Renal cortical epithelial cell (primary cell): ENCODE measurements at regions not wholly inside any gene's neighbourhood (a gene's known extent, or its start where the extent isn't known, plus 50 kb on each side); places are given as distances from the start of the nearest gene placed in this dataset.

Source experiments
- DNase-seq: peaks from one replicate; pipeline ENCODE4 v3.0.0-alpha.2; 2011; ENCODE audit warnings: low read depth

DNA sequence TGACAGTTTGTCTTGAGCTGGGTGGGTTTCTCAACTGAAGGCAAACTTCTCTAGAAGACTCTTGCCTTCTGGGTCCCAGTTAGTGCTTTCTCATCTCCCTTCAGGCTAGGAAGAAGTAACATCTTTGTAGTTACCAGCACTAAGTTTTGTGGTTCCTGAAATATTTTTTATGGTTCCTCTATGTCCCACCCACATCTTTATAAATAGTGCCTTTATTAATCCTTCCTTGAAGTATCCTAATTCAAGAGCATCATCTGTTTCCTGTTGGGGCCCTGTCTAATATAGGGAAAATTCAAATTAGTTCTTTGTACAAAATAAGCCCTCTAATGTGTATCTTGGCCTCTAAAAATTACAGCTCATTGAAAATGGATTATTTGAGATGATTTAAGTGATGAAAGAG lies 147.4 kb upstream of the MAOA start:
- DNase-seq = no peak

DNA sequence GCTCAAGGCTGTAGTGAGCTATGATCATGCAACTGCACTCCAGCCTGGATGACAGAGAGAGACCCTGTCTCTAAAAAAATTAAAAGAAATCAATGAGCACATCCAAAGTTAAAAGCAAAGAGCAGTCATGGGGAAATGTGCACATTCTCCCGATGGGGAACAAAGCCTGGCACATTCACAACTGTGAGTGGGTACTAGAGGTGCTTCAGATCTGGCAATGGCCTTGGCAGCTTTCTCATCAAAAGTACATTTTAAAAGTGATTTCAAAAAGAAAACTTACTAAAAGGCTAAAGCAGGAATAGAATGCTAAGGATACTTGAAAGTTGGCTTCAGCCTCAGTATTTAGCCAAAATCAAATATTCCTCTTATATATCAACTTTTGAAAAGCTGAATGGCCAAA lies 145.9 kb upstream of the MAOA start:
- DNase-seq = no peak

DNA sequence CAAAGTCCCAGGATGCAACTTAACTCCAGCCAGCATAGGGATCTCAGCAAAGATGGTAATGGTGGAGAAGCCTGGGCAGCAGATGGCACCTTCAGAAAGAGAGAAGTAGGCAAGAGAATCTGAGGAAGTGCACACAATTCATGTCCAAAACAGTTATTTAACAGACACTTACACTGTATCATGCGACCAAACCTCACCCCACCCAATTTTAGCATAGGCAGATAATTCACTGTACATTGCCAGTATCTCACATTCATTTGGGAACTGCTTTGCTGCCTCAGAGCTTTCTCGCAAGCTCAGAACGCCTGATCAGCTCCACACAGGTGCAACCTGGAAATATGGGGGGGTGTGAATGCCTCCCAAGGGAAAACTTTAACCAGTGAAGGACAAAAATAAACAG lies 143.0 kb upstream of the MAOA start:
- no peak for DNase-seq

DNA sequence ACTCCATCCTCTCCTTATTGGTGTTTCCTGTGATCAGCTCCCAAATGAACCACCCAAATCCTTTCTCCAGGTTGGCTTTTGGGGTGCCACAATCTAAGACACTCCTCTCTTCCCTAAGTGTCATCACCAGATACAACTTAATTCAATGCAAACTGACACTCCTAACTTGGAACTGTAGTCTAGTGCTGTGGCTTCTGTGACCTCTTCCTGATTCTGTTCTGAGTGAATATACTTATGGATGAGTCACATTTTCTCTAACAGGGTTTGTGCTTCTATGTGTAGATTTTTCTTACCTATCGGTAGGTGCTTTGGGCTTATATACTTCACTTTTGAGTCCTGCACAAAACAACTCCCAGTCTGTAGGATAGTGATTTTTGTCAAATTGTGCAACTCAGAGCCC lies 141.3 kb upstream of the MAOA start:
- DNase-seq = no peak

DNA sequence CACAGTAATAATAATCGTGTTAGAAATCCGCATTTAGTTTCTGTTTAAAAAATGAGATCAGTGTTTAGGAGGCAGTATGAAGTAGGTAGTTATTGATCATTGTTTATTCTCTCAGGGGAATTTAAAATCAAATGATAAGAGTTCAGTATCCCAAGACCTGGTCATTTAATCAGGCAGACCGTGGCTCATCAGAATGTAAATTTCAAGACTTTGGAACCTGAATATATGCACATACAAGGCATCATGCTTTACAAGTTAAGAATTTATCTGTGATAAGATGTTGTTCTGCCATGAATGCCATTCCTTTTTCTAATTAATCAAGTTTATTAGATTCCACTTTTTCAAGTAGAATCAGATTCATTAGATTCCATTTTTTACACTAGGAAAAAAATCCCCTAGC lies 133.5 kb upstream of the MAOA start:
- DNase-seq = no peak

DNA sequence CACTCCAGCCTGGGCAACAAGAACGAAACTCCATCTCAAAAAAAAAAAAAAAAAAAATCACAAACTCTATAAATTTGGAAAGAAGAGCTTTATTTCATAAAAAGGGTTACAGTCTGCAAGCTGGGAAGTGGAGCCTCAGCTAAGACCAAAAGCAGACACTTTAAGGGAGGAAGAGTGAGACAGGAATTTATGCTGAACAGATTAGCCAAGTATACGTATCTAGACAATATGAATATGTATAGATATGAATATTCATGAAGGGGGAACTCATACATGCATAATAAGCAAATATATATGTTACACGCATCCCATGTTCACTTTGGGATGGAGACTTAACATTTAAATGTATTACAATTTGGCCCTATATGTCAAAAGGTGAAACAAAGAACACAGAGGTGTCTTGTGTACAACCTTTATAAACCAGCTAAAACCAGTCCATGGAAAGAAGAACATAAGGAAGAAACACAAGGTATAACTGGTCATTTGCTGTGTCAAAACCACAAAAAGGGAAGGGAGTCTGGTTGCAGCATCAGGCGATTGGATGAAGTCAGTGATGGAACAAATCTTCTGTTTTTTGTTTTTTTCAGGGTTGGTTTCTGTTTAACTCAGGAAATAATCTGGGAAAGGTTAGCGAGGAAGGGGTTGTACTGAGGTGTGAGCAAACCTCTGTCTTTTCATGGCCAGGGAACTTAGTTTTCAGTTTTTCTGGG lies 130.0 kb upstream of the MAOA start:
- no peak for DNase-seq

DNA sequence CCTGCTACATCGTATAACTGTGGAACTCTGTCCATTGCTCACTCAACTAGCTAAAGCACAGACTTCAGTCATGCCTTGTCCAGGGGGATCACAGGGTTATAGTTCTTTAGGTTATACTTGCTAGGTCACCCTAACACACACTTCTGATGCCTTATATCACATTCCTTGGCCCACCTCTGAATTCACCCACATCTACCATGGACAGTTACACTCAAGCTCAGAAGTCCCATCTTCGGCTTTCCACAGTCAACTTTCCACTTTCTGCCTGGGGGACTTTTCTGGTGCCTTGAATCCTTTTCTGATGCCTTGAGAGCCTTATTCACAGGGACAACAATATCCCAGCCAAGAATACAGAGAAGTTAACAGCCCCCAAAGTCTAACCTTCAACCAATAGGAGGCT lies 129.2 kb upstream of the MAOA start:
- no peak for DNase-seq

DNA sequence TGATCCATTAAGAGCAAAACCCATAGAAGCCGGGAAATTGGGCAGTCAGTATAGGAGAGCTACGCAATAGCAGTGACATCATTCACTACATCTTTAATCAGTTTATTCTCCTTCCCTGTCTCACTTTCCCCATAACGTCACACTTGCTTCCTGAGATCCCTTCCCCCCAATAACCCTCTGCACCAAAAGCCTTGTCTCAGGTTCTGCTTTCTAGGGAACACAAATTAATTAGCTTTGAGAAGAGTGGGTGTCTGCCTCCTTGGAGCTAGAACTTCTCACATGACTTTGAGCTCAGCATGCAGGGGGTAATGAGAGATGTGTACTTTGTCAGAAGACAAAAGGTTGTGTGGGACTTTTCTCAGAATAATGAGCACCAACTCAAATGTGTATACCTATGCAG lies 128.3 kb upstream of the MAOA start:
- DNase-seq = no peak

DNA sequence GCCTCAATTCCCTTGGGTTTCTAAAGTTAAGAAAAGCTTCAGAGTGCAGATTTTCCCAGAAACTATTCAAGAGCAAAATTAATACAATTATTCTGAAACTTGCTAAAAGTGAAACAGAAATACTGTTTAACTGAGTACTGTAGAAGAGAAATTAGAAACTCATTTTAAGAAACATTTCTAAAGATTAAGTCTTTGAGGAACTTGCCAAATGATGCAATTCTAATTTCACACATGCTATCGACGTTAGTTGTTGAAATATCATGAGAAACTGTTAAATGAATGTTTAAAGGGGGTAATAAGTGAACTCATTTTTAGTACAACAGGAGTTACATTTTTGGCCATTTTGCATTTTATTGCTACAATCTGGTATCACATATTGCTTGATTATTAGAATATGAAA lies 125.3 kb upstream of the MAOA start:
- no peak for DNase-seq

DNA sequence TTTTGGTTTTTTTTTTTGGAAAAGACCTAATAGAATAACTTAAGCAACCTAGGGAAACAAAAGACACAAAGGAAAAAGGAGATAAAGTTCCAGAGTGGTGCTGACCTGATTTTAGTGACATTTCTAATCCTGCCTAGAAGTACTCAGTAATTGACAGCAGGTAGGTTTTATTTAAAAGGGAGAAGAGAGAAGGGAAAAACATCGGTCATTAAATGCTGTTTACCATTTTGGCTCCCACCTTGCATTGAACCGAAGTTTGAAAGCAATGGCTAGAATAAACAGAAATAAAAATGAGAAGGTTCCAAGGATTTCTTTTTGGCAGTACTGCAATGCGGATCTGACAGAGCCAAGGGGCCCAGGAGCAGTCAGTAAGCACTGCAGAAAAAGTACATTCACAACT lies 115.8 kb upstream of the MAOA start:
- DNase-seq = no peak

DNA sequence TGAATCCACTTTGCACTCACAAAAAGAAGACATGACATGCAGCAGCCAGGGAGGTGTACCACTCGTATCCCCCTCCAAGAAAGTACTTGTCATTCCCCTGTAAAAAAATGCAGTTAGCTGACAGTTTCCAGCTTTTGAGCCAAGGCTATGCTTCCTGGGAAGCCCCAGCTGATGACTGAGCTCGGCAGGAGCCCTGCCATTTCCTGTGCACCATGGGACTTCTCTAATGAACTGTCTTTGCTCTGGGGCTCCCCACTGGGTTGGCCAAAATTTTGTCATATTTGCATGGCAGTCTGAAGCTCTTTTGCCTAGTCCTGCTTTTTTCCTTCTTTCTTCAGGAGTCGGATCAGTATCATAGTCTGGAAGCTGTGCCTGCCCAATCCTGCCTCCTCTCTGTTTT lies 104.5 kb upstream of the MAOA start:
- DNase-seq = no peak

DNA sequence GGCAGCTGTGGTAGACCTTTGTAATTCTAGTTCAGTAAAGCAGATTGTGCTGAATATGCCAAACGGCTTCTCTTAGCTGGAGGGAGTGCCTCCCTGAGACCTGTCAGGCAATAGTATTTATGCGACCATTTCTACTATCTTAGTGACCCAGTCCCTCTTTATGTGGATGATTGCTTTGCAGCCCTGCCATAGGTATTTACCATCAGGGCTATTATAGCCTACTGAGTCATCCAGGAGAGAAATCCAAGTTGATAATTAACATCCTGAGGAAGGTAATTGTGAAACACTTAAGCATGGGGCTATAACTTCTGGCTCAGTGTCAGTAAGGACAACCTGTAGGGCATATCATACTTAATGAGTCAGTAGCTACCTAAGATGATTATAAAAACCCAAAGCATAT lies 103.9 kb upstream of the MAOA start:
- peak; percentile 95 for DNase-seq

DNA sequence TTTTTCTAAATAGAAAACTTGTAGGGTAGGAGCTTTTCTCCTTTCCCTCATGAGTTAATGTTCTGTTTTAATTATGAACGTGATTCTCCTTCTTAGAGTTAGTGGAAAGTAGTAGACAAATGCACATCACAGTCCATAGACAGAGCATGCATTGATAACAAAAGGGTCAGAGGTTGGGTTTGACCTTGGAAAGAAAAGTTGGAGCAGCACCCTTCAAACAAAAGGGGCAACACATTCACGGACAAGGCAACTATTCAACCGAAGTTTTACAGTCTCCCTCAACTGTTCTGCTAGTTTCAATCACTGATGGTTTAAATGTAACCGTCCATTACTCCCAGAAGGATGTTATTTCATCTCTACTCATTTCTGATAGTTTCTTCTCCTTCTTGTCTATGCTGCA lies 103.4 kb upstream of the MAOA start:
- no peak for DNase-seq

DNA sequence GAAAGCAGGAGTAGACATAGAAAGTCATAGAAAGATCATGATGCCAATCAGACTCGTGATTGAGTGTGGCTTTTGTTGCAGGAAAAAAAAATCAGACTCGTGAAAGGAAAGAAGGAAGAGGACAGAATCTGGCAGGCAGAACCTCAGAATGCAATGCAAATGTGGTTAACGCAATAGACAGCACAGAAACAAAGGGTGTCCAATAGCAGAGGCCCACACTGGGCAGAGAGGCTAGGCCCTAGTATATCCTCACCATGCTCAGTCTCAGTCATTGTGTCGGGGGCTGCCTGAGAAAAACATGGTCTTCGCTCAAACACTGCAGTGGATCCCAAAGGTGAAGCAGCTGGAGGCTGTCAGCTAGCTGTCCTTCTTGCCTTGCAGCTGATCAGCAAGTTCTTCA lies 102.8 kb upstream of the MAOA start:
- no peak for DNase-seq

DNA sequence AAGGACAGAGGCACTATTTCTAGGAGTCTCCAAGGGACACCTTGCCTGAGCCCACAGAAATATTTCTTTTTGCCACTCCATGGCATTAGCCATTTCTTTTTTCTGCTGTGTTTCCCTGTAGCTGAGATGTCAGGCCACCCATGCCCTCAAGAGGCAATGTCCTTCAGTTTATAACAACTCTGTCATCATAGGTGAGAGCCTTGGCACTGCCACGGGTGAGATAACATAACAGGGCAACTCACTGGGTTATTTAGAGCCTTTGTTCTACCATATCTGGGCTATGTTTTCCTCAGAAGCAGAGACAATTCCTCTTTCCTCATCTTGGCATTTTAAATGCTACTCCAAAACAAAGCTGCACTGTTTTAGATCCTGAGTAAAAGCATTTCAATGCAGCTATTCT lies 99.9 kb upstream of the MAOA start:
- DNase-seq = no peak

DNA sequence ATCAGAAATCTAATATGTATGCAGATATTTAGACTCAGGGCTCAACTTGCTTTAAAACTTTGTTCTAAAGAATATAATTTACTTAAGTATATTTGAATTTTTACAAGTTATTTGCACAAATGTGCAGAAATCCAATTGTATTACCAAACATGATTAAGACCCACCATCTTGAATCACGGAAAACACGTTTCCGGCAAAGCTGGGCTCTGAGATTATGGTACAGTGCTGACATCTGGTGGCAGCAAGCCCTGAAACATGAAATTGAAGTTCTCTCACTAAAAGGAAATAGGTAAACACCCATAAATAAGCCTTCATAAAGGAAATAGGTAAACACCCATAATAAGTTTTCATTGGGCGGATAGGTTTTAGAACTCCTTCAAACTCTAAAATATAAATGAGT lies 98.3 kb upstream of the MAOA start:
- peak; percentile 50 for DNase-seq

DNA sequence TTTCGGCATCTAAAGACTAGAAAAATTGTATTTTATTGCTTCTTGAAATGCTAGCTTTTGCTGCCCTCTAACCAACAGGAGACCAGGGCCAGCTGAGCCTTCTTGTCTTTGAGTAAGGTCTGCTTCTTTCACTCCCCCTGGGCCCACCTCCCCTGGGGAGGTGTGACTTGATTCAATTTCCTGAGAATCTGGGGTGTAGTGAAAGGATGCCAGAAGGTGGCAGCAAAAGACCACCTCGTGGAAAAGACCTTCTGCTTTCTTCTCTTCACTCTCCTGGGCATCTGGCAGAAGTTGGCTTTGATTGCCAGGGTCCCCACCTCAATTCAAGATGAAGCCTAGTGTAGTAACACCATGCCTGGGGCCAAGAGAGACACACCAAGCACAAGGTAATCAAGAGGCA lies 96.5 kb upstream of the MAOA start:
- DNase-seq = no peak

DNA sequence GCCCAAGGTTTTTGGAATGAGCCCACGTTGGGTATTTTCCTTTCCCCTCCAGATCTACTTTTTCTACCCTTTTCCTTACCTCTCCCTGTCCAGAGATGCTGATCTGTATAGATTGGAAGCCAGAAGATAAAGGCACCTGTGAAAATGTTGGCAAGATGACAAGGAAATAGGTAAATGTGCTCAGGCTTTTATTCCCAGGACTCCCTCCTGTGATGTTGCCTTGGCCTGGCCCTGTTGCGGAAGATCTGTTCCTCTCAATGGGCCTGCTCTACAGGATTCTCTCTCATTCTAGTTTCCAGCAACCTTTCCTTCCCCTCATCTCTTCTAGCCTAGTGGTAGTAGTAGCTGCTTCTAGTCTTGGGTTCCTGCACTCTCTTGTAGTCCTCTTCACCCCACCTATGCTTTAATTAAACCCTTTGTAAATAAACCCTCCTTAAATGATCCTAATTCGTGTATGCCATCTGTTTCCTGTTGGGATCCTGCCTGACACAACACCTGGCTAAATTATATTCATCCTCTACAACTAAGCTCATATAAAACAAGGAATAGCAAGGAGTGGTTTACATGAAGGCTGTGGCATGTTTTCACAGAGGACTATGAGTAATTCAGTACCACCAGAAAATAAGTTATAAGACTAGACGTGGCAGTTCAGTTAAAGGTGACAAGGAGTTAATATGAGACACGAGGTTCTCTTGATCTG lies 95.7 kb upstream of the MAOA start:
- no peak for DNase-seq

DNA sequence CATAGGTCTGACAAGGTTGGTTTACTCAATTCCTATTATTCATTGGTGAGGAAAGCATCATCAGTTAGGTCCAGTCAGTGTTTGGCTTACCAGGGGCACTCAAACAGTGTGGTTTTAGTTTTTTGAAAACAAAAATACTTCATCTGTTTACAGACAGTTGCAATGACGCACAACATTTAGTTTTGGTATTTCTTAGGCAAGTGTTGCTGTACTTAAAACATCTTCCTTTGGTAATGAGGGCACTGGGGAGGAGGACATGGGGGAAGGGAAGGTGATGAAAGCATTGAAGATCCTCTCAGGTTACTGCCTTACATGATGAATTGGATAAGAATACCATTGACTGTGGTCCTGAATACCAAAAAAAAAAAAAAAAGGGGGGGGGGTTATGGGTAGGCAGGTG lies 93.7 kb upstream of the MAOA start:
- DNase-seq = no peak

DNA sequence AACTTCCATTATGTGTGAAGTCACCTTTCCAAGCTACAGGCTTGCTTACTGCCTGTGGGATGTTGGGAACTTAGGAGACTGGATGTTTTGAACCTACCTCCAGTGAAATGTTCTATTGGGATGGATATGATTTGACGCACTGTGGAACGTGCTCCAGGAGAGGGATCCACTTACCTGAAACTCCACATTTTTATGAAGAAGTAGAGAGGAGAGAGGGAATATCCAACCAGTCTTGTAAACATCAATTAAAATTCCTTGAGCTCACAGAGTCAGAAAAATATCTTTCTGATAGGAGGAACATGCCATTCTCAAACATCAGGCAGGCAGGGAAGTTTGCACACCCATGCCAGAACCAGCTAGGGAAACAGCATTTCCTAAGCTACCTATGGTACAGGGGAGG lies 91.1 kb upstream of the MAOA start:
- DNase-seq = peak; percentile 79

DNA sequence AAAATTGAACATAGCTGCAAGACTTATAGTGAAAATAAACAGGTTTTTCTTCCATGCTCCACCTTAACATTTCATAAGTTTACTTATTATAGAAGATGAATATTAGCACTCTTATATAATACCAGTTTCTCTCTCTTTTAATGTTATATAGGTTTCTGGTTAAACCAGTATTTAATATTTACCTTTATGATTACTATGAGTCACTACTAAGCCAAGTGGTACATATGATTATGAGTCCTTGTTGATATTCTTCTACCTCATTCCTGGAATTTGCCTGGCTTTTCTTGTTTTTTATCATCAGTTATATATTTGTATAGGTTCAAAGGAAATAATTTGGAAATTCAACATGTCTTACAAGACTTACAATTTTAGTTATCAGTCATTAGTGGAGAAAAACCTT lies 89.9 kb upstream of the MAOA start:
- no peak for DNase-seq

DNA sequence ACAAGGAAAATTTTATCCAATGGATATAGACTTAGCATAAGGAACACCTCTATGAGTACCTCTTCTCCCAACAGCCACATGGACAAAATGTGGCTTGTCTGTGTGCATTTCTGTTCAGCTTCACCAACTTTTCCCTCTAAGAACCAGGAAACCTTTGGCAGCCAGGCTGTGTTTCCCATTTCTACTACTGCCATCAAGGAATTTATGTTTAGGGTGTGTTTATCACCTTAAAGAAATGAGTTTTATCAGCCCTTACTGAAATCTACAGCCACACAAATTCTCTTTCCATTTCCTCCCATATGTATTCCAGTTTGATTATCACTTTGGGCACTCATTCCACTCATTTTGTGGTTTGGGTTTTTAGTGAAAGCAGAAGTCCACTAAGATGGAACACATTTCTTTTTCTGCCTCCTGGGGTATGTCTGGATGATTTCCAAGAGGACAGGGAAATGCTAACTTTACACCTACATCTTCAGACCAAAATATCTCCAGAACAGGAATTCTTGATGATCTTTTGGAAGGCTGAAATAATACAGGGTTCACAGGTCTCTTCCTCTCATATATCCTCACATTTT lies 82.6 kb upstream of the MAOA start:
- DNase-seq = no peak

DNA sequence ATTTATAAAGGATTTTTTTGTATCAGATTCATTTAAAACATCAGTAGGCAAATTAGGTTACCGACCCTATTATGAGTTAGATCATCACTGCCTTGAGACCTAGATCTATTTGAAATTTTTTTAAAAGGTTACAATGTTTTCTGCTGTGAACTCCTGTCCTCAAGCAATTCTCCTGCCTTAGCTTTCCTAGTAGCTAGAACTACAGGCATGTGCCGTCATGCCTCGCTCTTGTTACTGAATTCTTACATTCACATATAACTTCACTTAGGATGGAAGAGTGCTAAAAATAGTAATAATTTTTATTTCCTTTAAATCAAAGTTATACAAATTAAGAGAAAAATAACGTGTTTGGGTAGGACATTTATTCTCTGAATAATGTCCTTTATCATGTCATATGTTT lies 75.5 kb upstream of the MAOA start:
- DNase-seq = no peak

DNA sequence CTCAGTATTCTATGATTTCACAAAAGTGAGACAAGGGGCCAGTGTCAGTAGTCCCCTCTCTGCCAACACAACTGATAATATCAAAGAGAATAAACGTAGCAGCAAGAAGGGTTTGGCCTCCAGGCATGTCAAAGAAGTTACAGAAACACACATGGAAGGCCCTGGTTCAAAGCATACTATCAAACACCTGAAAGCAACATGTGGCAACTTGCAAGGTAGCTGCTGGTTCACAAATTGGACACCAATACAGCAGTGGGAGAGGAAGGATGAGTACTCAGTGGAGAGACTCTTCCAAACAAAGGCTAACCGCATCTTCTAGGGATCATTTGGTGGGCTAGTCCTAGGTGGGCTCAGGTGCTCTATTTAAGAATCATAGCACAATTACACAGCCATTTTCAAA lies 74.9 kb upstream of the MAOA start:
- no peak for DNase-seq
